ENCODE measurements at regions not wholly inside any gene's neighbourhood (a gene's known extent, or its start where the extent isn't known, plus 50 kb on each side); places are given as distances from the start of the nearest gene placed in this dataset.

DNA sequence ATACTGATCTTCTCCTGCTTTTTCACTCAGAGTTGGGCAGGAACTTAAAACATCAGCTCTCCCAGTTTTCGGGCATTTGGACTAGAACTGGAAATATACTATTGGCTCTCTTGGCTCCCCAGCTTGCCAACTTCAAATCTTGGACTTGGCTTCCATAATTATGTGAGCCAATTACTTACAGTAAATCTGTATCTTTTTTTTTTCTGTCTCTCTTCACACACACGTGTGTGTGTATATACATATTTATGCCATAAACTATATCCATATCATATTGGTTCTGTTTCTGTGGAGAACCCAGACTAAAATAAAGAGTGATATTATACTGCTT lies 379.6 kb upstream of the PRR16 start:
- Histone ChIP-seq H3K27me3 (no peaks in the 10 kb centered on the region), H3K36me3 (no peaks in the 10 kb centered on the region), H3K4me1 (peaks cover 0 to 6% of the 10 kb centered on the region in 2 donors), H3K27ac (peak overlapping the region; percentile 25 to 30), H3K4me3 (no peak overlapping the region), H3K9me3 (no peaks in the 10 kb centered on the region)
- TF ChIP-seq CTCF (IDR thresholded peaks at IDR 0.05): no peak
- intact Hi-C loops (cut with DNase I): no loop called here
- no peak for DNase-seq (ENCODE audit: low spot score in 2 of 2)

- no peak for DNase-seq (ENCODE audit: low spot score in 2 of 2)
- no peaks in the 10 kb centered on the region for H3K27me3 ChIP-seq
- no peak for TF ChIP-seq CTCF (IDR thresholded peaks at IDR 0.05)
- intact Hi-C loops (cut with DNase I): no loop called here
- H3K36me3 ChIP-seq: no peaks in the 10 kb centered on the region
- H3K4me1 ChIP-seq: peaks cover 0 to 6% of the 10 kb centered on the region in 2 donors
- no peaks in the 10 kb centered on the region for H3K9me3 ChIP-seq
- no peak overlapping the region for H3K4me3 ChIP-seq
- no peak overlapping the region for H3K27ac ChIP-seq
These were observed 378.0 kb upstream of the PRR16 start for GRCh38 chr5:120086081-120086480.

- no peak overlapping the region for H3K27ac ChIP-seq
- intact Hi-C loops (cut with DNase I): no loop called here
- no peak overlapping the region for H3K4me3 ChIP-seq
- H3K9me3 ChIP-seq: no peaks in the 10 kb centered on the region
- DNase-seq (ENCODE audit: low spot score in 2 of 2): no peak
- H3K36me3 ChIP-seq: no peaks in the 10 kb centered on the region
- peaks cover 0 to 6% of the 10 kb centered on the region in 2 donors for H3K4me1 ChIP-seq
- no peak for TF ChIP-seq CTCF (IDR thresholded peaks at IDR 0.05)
- H3K27me3 ChIP-seq: no peaks in the 10 kb centered on the region
These were observed 375.7 kb upstream of the PRR16 start for GRCh38 chr5:120088412-120088811.

GRCh38 chr5:120088836-120089235 lies 375.3 kb upstream of the PRR16 start:
- Histone ChIP-seq H3K4me1 (peaks cover 0 to 5% of the 10 kb centered on the region in 2 donors), H3K36me3 (no peaks in the 10 kb centered on the region), H3K4me3 (no peak overlapping the region), H3K9me3 (no peaks in the 10 kb centered on the region), H3K27me3 (no peaks in the 10 kb centered on the region), H3K27ac (no peak overlapping the region)
- intact Hi-C loops (cut with DNase I): no loop called here
- TF ChIP-seq CTCF (IDR thresholded peaks at IDR 0.05): no peak
- DNase-seq (ENCODE audit: low spot score in 2 of 2): no peak

- intact Hi-C loops (cut with DNase I): no loop called here
- Histone ChIP-seq H3K27ac (no peak overlapping the region), H3K9me3 (no peaks in the 10 kb centered on the region), H3K4me3 (no peak overlapping the region), H3K27me3 (no peaks in the 10 kb centered on the region), H3K4me1 (no peaks in the 10 kb centered on the region), H3K36me3 (no peaks in the 10 kb centered on the region)
- no peak for DNase-seq (ENCODE audit: low spot score in 2 of 2)
- TF ChIP-seq CTCF (IDR thresholded peaks at IDR 0.05): no peak
These were observed 372.6 kb upstream of the PRR16 start for GRCh38 chr5:120091376-120091948.

DNA sequence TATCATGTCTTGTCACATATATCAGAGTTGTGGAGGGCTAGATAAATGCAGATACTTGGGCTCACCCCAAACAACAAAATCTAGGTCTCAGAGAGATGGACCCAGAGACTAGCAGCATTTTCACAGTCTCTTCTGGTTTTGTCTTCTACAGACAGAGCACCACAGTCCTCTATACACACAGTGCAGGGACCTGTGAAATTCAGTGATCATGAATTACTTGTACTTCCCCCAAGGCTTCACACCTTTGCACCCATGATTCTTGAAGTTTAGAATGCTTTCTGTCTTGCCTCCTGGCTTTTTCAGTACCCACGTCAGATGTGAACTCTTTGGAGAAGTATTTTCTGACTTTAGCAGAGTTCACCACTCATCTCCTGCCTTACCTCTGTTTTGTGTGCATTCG lies 371.5 kb upstream of the PRR16 start:
- no peak for TF ChIP-seq CTCF (IDR thresholded peaks at IDR 0.05)
- intact Hi-C loops (cut with DNase I): no loop called here
- no peaks in the 10 kb centered on the region for H3K4me1 ChIP-seq
- no peaks in the 10 kb centered on the region for H3K27me3 ChIP-seq
- no peaks in the 10 kb centered on the region for H3K36me3 ChIP-seq
- H3K9me3 ChIP-seq: no peaks in the 10 kb centered on the region
- H3K4me3 ChIP-seq: no peak overlapping the region
- DNase-seq (ENCODE audit: low spot score in 2 of 2): no peak
- H3K27ac ChIP-seq: no peak overlapping the region
